ENCODE measurements at regions not wholly inside any gene's neighbourhood (a gene's known extent, or its start where the extent isn't known, plus 50 kb on each side); places are given as distances from the start of the nearest gene placed in this dataset.
A peak's percentile ranks its signal among the peaks of the same experiment; 100 is the strongest.

- H3K27ac Mint-ChIP-seq: no peak overlapping the region
- no peak for DNase-seq (ENCODE audit: low spot score, unreplicated experiment)
- no peaks in the 10 kb centered on the region for H3K36me3 Mint-ChIP-seq (ENCODE audit: insufficient read depth)
- H3K27me3 Mint-ChIP-seq: no peaks in the 10 kb centered on the region
- H3K4me1 Mint-ChIP-seq (ENCODE audit: low read depth): no peaks in the 10 kb centered on the region
- TF ChIP-seq, protein P1, sequence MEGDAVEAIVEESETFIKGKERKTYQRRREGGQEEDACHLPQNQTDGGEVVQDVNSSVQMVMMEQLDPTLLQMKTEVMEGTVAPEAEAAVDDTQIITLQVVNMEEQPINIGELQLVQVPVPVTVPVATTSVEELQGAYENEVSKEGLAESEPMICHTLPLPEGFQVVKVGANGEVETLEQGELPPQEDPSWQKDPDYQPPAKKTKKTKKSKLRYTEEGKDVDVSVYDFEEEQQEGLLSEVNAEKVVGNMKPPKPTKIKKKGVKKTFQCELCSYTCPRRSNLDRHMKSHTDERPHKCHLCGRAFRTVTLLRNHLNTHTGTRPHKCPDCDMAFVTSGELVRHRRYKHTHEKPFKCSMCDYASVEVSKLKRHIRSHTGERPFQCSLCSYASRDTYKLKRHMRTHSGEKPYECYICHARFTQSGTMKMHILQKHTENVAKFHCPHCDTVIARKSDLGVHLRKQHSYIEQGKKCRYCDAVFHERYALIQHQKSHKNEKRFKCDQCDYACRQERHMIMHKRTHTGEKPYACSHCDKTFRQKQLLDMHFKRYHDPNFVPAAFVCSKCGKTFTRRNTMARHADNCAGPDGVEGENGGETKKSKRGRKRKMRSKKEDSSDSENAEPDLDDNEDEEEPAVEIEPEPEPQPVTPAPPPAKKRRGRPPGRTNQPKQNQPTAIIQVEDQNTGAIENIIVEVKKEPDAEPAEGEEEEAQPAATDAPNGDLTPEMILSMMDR (IDR thresholded peaks at IDR 0.05; ENCODE audit: unreplicated experiment): no peak
- H3K4me3 Mint-ChIP-seq (ENCODE audit: low read depth): no peak overlapping the region
- peaks cover 15% of the 10 kb centered on the region for H3K9me3 Mint-ChIP-seq (ENCODE audit: low read depth)
These were observed 173.9 kb upstream of the FOXN2 start for GRCh38 chr2:48140586-48140985.

- H3K27ac Mint-ChIP-seq: no peak overlapping the region
- H3K27me3 Mint-ChIP-seq: no peaks in the 10 kb centered on the region
- H3K9me3 Mint-ChIP-seq (ENCODE audit: low read depth): peaks cover 15% of the 10 kb centered on the region
These were observed 169.7 kb upstream of the FOXN2 start for GRCh38 chr2:48144777-48145176.

GRCh38 chr2:48145845-48146452 is 168.5 kb upstream of the FOXN2 start:
- DNase-seq (ENCODE audit: low spot score, unreplicated experiment): no peak
- H3K9me3 Mint-ChIP-seq (ENCODE audit: low read depth): peaks cover 13% of the 10 kb centered on the region

More at GRCh38 chr2:48144777-48145176, 169.7 kb upstream of the FOXN2 start:
- Mint-ChIP-seq H3K36me3 (ENCODE audit: insufficient read depth) (no peaks in the 10 kb centered on the region), H3K4me3 (ENCODE audit: low read depth) (no peak overlapping the region), H3K4me1 (ENCODE audit: low read depth) (no peaks in the 10 kb centered on the region)
- TF ChIP-seq, protein P1 (IDR thresholded peaks at IDR 0.05; ENCODE audit: unreplicated experiment): no peak
- no peak for DNase-seq (ENCODE audit: low spot score, unreplicated experiment)

DNA sequence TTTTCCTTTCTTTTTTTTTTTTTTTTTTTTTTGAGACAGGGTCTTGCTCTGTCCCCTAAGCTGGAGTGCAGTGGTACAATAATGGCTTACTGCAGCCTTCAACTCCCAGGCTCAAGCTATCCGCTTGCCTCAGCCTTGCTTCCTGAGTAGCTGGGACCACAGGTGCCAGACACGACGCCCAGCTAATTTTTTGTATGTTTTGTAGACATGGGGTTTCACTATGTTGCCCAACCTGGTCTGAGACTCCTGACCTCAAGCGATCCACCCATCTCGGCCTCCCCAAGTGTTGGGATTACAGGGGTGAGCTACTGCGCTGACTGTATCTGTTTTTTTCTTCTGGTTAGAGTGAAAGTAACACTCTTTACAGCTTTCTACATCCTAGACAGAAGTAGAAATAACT is 167.9 kb upstream of the FOXN2 start:
- no peak for DNase-seq (ENCODE audit: low spot score, unreplicated experiment)
- Mint-ChIP-seq H3K27ac (no peak overlapping the region), H3K27me3 (no peaks in the 10 kb centered on the region), H3K9me3 (ENCODE audit: low read depth) (peaks cover 8% of the 10 kb centered on the region), H3K4me1 (ENCODE audit: low read depth) (no peaks in the 10 kb centered on the region), H3K4me3 (ENCODE audit: low read depth) (no peak overlapping the region), H3K36me3 (ENCODE audit: insufficient read depth) (no peaks in the 10 kb centered on the region)
- TF ChIP-seq, protein P1 (IDR thresholded peaks at IDR 0.05; ENCODE audit: unreplicated experiment): no peak

More at GRCh38 chr2:48145845-48146452, 168.5 kb upstream of the FOXN2 start:
- TF ChIP-seq, protein P1 (IDR thresholded peaks at IDR 0.05; ENCODE audit: unreplicated experiment): no peak
- Mint-ChIP-seq H3K4me1 (ENCODE audit: low read depth) (no peaks in the 10 kb centered on the region), H3K36me3 (ENCODE audit: insufficient read depth) (no peaks in the 10 kb centered on the region), H3K4me3 (ENCODE audit: low read depth) (no peak overlapping the region), H3K27ac (peak overlapping the region; percentile 82), H3K27me3 (no peaks in the 10 kb centered on the region)

GRCh38 chr2:48147719-48148118 is 166.8 kb upstream of the FOXN2 start:
- no peak for DNase-seq (ENCODE audit: low spot score, unreplicated experiment)
- Mint-ChIP-seq H3K36me3 (ENCODE audit: insufficient read depth) (no peaks in the 10 kb centered on the region), H3K4me1 (ENCODE audit: low read depth) (no peaks in the 10 kb centered on the region), H3K27ac (no peak overlapping the region), H3K9me3 (ENCODE audit: low read depth) (peaks cover 4% of the 10 kb centered on the region), H3K4me3 (ENCODE audit: low read depth) (no peak overlapping the region), H3K27me3 (no peaks in the 10 kb centered on the region)
- TF ChIP-seq, protein P1 (IDR thresholded peaks at IDR 0.05; ENCODE audit: unreplicated experiment): no peak
